ENCODE measurements at regions not wholly inside any gene's neighbourhood (a gene's known extent, or its start where the extent isn't known, plus 50 kb on each side); places are given as distances from the start of the nearest gene placed in this dataset.

GRCh38 chr9:118882684-118883083 lies 486.6 kb downstream of the BRINP1 start:
- WGBS, 2 experiments (ENCODE audit: insufficient coverage in 2 of 2), result 61% methylated on average over 2 of the region's 4 CpGs; no CpG with 5 or more reads in 1 of the 2 experiments
- Histone ChIP-seq H3K9me3 (ENCODE audit: control insufficient read depth, low read length) (no peaks in the 10 kb centered on the region), H3K4me3 (ENCODE audit: extremely low read depth, insufficient read depth, low read length, poor library complexity, severe bottlenecking) (no peak overlapping the region), H3K4me1 (ENCODE audit: control insufficient read depth, insufficient read depth, low read length, poor library complexity, severe bottlenecking) (peaks cover 7% of the 10 kb centered on the region), H3K36me3 (ENCODE audit: control insufficient read depth, insufficient read depth, low read length) (no peaks in the 10 kb centered on the region), H3K27ac (ENCODE audit: low read depth, low read length, severe bottlenecking) (no peak overlapping the region)

DNA sequence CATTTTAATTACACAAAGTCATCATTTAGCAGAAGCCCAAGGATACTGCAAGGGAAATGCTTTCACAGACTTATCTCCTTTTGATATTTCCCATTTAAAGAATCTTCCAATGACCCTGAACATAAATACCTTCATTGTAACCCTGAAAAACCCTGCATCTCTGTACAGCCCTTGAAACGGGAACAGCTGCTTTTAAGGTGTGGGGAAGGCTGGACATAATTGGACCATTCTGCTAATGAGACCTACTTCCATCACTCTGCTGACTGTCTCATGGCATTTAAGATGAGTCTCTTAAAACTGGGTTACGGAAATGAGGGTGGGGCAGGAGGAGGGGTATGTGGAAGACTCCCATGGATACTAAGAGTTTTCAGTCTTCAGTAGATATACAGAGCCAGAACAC lies 485.8 kb downstream of the BRINP1 start:
- Histone ChIP-seq H3K4me1 (ENCODE audit: control insufficient read depth, insufficient read depth, low read length, poor library complexity, severe bottlenecking) (peaks cover 7% of the 10 kb centered on the region), H3K9me3 (ENCODE audit: control insufficient read depth, low read length) (no peaks in the 10 kb centered on the region), H3K36me3 (ENCODE audit: control insufficient read depth, insufficient read depth, low read length) (no peaks in the 10 kb centered on the region), H3K27ac (ENCODE audit: low read depth, low read length, severe bottlenecking) (no peak overlapping the region), H3K4me3 (ENCODE audit: extremely low read depth, insufficient read depth, low read length, poor library complexity, severe bottlenecking) (no peak overlapping the region)
- WGBS, 2 experiments (ENCODE audit: insufficient coverage in 2 of 2), result no CpG with 5 or more reads among the region's 2 CpGs

- 80 to 90% methylated on average over 4 to 5 of the region's 6 CpGs for WGBS, 2 experiments (ENCODE audit: insufficient coverage in 2 of 2)
- Histone ChIP-seq H3K36me3 (ENCODE audit: control insufficient read depth, insufficient read depth, low read length) (no peaks in the 10 kb centered on the region), H3K4me3 (ENCODE audit: extremely low read depth, insufficient read depth, low read length, poor library complexity, severe bottlenecking) (no peak overlapping the region), H3K9me3 (ENCODE audit: control insufficient read depth, low read length) (no peaks in the 10 kb centered on the region), H3K4me1 (ENCODE audit: control insufficient read depth, insufficient read depth, low read length, poor library complexity, severe bottlenecking) (no peaks in the 10 kb centered on the region), H3K27ac (ENCODE audit: low read depth, low read length, severe bottlenecking) (no peak overlapping the region)
Observed at GRCh38 chr9:118891213-118891612, 478.0 kb downstream of the BRINP1 start.

DNA sequence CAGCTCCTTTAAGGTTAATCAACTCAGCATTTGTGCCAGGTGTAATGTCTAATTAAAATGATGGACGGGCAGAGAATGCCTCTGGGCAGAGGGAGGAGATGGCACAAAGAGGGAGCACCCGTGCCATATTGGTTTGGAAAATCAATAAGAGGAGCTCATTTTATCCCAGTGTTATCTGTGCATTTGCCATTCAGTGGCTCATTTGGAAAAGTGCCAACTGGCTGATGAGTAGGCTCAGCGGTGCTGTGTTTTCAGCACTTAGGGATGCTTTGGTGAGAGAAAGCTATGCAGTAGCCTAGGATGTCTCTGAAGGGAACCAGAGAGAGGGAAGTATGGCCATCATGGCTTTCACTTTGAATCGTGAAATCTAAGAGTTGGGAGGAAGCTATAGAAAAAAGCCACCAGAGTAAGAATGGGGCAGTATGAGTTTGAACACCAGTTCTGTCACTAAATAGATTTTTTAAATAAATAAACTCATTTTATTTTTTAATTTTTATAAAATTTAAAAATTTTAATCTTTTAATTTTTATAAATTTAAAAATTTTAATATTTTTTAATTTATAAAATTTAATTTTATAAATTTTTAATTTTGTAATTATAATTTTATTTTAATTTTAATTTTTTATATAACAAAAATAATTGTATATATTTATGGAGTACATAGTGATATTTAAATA lies 472.8 kb downstream of the BRINP1 start:
- no peak overlapping the region for H3K27ac ChIP-seq (ENCODE audit: low read depth, low read length, severe bottlenecking)
- no peaks in the 10 kb centered on the region for H3K36me3 ChIP-seq (ENCODE audit: control insufficient read depth, insufficient read depth, low read length)
- no peaks in the 10 kb centered on the region for H3K4me1 ChIP-seq (ENCODE audit: control insufficient read depth, insufficient read depth, low read length, poor library complexity, severe bottlenecking)
- H3K4me3 ChIP-seq (ENCODE audit: extremely low read depth, insufficient read depth, low read length, poor library complexity, severe bottlenecking), result no peak overlapping the region
- whole genome bisulfite sequencing, 2 experiments (ENCODE audit: insufficient coverage in 2 of 2), result 96% methylated on average over 3 of the region's 4 CpGs
- no peaks in the 10 kb centered on the region for H3K9me3 ChIP-seq (ENCODE audit: control insufficient read depth, low read length)

DNA sequence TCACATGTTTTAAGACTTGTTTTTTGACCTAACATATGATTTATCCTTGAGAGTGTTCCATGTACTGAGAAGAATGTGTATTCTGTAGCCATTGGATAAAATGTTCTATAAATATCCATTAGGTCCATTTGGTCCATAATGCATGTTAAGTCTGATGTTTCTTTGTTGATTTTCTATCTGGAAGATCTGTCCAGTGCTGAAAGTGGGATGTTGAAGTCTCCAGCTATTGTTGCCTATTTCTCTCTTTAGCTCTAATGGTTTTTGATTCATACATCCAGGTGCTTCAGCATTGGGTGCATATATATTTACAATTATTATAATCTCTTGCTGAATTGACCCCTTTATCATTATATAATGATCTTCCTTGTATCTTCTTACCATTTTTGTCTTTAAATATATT lies 451.1 kb downstream of the BRINP1 start:
- H3K4me3 ChIP-seq (ENCODE audit: extremely low read depth, insufficient read depth, low read length, poor library complexity, severe bottlenecking), result no peak overlapping the region

DNA sequence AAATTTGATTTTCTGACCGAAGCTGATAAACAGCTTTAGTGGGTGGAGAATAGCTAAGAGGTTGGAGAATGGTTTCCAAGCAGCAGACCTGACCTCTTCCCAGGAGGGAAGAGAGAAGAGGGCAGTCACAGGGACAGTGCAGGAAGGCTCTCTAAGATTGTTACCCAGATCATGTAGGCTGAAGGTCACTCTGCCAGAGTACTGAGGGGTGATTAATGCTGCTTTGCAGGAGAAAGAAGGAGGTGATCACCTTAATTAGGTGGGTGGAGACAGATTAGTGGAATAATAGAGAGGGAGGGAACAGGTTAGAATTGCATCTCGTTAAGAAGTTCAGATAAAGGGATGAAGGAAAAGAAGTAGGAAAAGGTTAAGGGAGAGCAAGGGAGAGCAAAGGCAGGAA lies 440.5 kb downstream of the BRINP1 start:
- H3K27ac ChIP-seq (ENCODE audit: low read depth, low read length, severe bottlenecking), result no peak overlapping the region
- no peak overlapping the region for H3K4me3 ChIP-seq (ENCODE audit: extremely low read depth, insufficient read depth, low read length, poor library complexity, severe bottlenecking)
- no peaks in the 10 kb centered on the region for H3K36me3 ChIP-seq (ENCODE audit: control insufficient read depth, insufficient read depth, low read length)
- H3K9me3 ChIP-seq (ENCODE audit: control insufficient read depth, low read length), result no peaks in the 10 kb centered on the region
- H3K4me1 ChIP-seq (ENCODE audit: control insufficient read depth, insufficient read depth, low read length, poor library complexity, severe bottlenecking), result no peaks in the 10 kb centered on the region
- 39 to 53% methylated on average over 2 of the region's 2 CpGs for WGBS, 2 experiments (ENCODE audit: insufficient coverage in 2 of 2)

More for the DNA sequence above, 451.1 kb downstream of the BRINP1 start:
- Histone ChIP-seq H3K36me3 (ENCODE audit: control insufficient read depth, insufficient read depth, low read length) (no peaks in the 10 kb centered on the region), H3K9me3 (ENCODE audit: control insufficient read depth, low read length) (peaks cover 6% of the 10 kb centered on the region), H3K4me1 (ENCODE audit: control insufficient read depth, insufficient read depth, low read length, poor library complexity, severe bottlenecking) (no peaks in the 10 kb centered on the region), H3K27ac (ENCODE audit: low read depth, low read length, severe bottlenecking) (no peak overlapping the region)

DNA sequence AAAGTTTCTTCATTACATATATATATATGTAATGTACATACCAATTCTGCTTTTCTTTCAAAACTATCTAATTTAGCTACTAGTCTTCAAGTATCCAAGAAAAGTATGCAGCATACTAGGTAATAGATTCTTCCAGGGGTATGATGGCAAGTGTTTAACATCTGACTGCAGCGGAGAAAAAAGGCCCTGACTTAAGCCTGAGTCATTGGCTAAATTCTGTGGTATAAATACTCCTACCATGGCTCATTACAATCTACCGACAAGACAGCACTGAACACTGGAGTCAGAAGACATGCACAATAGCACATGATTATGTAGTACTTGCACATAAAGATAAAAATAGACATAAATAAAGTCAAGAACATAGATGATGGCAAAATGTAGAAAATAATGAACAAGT lies 439.9 kb downstream of the BRINP1 start:
- no peak overlapping the region for H3K4me3 ChIP-seq (ENCODE audit: extremely low read depth, insufficient read depth, low read length, poor library complexity, severe bottlenecking)
- no peaks in the 10 kb centered on the region for H3K4me1 ChIP-seq (ENCODE audit: control insufficient read depth, insufficient read depth, low read length, poor library complexity, severe bottlenecking)
- H3K36me3 ChIP-seq (ENCODE audit: control insufficient read depth, insufficient read depth, low read length), result no peaks in the 10 kb centered on the region
- H3K27ac ChIP-seq (ENCODE audit: low read depth, low read length, severe bottlenecking), result no peak overlapping the region
- no CpG with 5 or more reads among the region's 2 CpGs for WGBS, 2 experiments (ENCODE audit: insufficient coverage in 2 of 2)
- no peaks in the 10 kb centered on the region for H3K9me3 ChIP-seq (ENCODE audit: control insufficient read depth, low read length)

- Histone ChIP-seq H3K9me3 (ENCODE audit: control insufficient read depth, low read length) (no peaks in the 10 kb centered on the region), H3K4me1 (ENCODE audit: control insufficient read depth, insufficient read depth, low read length, poor library complexity, severe bottlenecking) (no peaks in the 10 kb centered on the region), H3K4me3 (ENCODE audit: extremely low read depth, insufficient read depth, low read length, poor library complexity, severe bottlenecking) (no peak overlapping the region), H3K36me3 (ENCODE audit: control insufficient read depth, insufficient read depth, low read length) (no peaks in the 10 kb centered on the region), H3K27ac (ENCODE audit: low read depth, low read length, severe bottlenecking) (no peak overlapping the region)
- WGBS, 2 experiments (ENCODE audit: insufficient coverage in 2 of 2), result 100% methylated on average over 1 of the region's 1 CpG; no CpG with 5 or more reads in 1 of the 2 experiments
Observed at GRCh38 chr9:118931941-118932340, 437.3 kb downstream of the BRINP1 start.

- Histone ChIP-seq H3K4me1 (ENCODE audit: control insufficient read depth, insufficient read depth, low read length, poor library complexity, severe bottlenecking) (no peaks in the 10 kb centered on the region), H3K27ac (ENCODE audit: low read depth, low read length, severe bottlenecking) (no peak overlapping the region), H3K4me3 (ENCODE audit: extremely low read depth, insufficient read depth, low read length, poor library complexity, severe bottlenecking) (no peak overlapping the region), H3K9me3 (ENCODE audit: control insufficient read depth, low read length) (no peaks in the 10 kb centered on the region), H3K36me3 (ENCODE audit: control insufficient read depth, insufficient read depth, low read length) (no peaks in the 10 kb centered on the region)
Observed at GRCh38 chr9:118938581-118938980, 430.7 kb downstream of the BRINP1 start.

DNA sequence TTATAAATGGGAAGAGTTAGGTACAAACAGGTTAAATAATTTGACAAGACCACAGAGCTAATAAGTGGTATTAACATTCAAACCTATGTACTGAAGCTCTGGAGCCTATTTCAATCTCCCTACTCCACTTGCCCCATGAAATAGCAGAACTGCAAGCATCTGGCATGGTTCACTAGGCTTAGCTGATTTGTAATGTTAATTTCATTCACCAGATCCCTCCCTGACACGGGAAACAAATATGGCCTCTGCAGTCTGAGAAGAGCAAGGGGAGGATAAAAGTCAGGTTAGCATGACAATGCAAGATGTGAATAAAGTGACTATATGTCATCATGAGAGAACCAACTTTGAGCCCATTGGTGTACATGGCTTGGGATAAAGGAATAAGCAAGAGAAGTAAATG lies 428.8 kb downstream of the BRINP1 start:
- Histone ChIP-seq H3K4me3 (ENCODE audit: extremely low read depth, insufficient read depth, low read length, poor library complexity, severe bottlenecking) (no peak overlapping the region), H3K4me1 (ENCODE audit: control insufficient read depth, insufficient read depth, low read length, poor library complexity, severe bottlenecking) (no peaks in the 10 kb centered on the region), H3K9me3 (ENCODE audit: control insufficient read depth, low read length) (no peaks in the 10 kb centered on the region), H3K27ac (ENCODE audit: low read depth, low read length, severe bottlenecking) (no peak overlapping the region), H3K36me3 (ENCODE audit: control insufficient read depth, insufficient read depth, low read length) (no peaks in the 10 kb centered on the region)
- no CpG with 5 or more reads among the region's 1 CpG for WGBS, 2 experiments (ENCODE audit: insufficient coverage in 2 of 2)

- WGBS, 2 experiments (ENCODE audit: insufficient coverage in 2 of 2), result 100% methylated on average over 2 of the region's 3 CpGs; no CpG with 5 or more reads in 1 of the 2 experiments
- no peaks in the 10 kb centered on the region for H3K4me1 ChIP-seq (ENCODE audit: control insufficient read depth, insufficient read depth, low read length, poor library complexity, severe bottlenecking)
- H3K27ac ChIP-seq (ENCODE audit: low read depth, low read length, severe bottlenecking), result no peak overlapping the region
- no peaks in the 10 kb centered on the region for H3K9me3 ChIP-seq (ENCODE audit: control insufficient read depth, low read length)
- no peaks in the 10 kb centered on the region for H3K36me3 ChIP-seq (ENCODE audit: control insufficient read depth, insufficient read depth, low read length)
- no peak overlapping the region for H3K4me3 ChIP-seq (ENCODE audit: extremely low read depth, insufficient read depth, low read length, poor library complexity, severe bottlenecking)
Observed at GRCh38 chr9:118946669-118947068, 422.6 kb downstream of the BRINP1 start.
